Activated CD4-positive, alpha-beta T cell treated with anti-CD3 and anti-CD28 coated beads for 4 hours (primary cell): ENCODE measurements at regions not wholly inside any gene's neighbourhood (a gene's known extent, or its start where the extent isn't known, plus 50 kb on each side); places are given as distances from the start of the nearest gene placed in this dataset.
"Not testable (repeated sequence)": the region's sequence is repeated elsewhere in the genome, so short reads cannot be mapped to it uniquely, and the experiment has no call there.

Experiments used
- DNase-seq, 2 donors: peaks; one replicate each; pipeline ENCODE4 v3.0.0-alpha.2; 2020

DNA sequence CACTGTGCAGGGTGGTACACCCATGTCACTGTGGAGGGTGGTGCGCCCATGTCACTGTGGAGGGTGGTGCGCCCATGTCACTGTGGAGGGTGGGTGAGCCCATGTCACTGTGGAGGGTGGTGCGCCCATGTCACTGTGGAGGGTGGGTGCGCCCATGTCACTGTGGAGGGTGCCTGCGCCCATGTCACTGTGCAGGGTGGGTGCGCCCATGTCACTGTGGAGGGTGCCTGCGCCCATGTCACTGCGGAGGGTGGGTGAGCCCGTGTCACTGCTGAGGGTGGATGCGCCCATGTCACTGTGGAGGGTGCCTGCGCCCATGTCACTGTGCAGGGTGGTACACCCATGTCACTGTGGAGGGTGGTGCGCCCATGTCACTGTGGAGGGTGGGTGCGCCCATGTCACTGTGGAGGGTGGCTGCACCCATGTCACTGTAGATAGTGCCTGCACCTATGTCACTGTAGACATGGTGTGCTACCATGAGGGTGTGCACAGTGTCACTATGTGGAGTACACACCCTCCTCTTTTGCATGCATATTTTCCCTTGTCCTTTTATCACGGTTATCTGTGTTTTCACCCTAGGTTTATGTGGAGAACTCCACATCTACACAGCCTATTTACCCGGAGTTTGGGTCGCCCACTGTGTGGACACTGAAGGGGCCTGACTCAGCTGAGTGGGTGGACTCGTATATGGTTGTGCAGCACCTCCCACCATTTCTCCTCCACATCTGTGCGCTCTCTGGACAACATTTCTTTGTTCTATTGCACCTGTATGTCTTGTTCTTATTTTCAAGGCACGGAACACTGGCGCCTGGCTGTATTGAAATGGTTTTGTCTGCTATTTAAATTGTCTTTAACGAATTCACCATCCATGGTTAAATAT lies 222.4 kb downstream of the ERMARD start:
- DNase-seq, result not testable (repeated sequence)

DNA sequence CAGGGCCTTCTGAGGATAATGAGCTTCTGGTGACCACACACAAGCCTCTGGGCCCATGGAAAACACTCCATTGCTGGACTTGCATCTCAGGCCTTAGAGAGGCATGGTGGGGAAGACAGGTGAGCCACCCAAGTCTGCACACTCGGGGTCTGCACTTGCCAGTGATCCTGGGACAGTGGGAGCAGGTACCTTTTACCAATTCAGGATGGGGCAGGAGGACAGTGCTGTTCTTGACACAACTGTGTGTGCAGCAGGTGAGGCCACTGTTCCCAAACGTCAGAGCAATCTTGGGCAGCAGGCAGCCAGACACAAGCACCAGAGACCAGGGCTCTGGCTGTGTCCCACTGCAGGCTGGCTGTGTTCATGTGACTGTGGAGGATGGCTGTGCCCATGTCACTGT lies 221.3 kb downstream of the ERMARD start:
- no peak for DNase-seq

DNA sequence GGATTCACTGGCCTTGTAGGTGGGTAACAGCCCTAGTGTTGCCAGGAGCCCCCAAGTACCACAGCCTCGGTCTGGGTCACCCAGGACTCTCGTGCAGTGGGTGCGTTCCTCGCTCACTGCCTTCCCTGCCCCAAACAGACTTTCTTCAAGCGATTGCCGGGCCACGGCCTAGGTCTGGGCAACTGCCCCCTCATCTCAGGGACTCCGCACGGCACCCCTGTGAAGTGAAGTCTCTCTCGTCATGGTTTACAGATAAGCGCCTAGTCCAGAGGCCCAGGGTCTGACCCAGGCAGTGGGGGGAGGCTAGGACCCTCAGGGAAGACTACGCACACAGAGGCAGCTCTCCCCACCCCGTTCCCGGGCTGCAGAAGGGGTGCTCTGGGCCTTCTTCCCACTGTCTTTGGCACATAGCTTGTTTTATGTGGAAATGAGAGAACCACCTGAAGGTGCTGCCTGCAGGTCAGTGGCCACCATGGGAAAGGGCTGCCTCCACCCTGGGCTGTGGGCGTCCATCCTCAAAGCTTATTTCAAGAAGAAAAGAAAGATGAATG lies 220.8 kb downstream of the ERMARD start:
- DNase-seq, result no peak

DNA sequence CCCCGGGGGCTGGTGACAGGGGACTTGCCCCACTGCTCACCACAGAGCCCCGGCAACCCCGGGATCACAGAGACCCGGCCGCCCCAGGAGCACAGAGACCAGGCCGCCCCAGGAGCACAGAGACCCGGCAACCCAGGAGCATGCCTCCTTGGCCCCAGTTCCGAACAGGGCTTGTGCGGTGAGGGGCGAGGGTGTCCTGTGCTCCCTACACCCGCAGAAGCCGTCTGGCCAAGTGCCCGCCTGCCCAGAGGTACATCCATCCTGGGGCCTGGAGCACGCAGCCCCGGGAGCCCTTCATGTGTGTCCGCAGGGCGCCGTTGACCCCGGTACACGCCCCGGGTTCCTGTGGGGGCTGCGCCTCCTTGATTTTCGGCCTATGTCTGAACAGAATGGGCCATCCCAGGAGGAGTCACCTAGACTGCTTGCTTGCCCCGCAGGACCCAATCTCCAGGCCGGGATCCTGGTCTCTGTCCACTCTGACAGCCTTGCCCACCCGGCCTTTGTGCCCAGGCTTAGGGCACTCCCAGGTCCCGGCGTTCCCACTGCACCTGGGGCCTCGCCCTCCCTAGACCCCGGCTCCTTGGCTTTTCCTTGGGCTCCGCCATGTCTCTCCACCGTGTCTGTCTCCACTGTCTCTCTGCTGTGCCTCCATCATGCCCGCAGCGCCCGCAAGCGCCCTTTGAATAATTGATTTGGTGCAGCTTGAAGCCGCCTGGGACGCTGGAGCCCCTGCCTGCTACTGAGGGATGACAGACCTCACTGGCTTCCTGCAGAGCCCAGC lies 219.8 kb downstream of the ERMARD start:
- DNase-seq, result no peak

DNA sequence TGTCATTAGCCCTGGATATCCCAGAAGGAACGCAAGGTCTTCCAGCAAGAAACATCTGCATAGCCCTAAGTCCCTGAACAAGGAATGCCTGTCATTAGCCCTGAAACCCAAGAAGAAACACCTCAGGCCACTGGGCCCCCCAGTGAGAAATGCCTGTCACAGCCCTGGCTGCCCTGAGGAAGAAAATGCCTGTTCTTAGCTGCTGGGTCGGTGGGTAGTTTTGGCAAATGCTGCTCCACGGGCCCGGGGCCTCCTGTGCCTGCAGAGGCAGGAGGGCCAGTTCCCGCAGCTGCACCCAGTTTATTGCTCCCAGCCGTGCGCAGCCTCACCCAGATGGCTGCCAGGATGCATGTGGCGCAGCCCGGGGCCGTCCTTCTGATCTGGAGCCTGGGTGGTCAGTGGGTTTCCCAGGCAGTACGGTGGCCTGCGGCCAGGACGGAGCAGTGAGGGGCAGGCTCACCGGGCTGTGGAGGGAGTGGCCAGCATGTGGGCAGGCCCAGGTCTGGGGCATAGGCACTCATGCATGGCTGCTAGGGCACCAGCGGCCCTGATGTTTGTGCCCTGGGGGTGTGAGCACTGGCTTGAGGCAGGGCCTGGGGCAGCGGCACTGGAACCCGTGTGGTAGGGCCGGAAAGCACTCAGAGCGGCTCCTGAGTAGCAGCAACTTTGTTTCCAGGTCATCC lies 219.0 kb downstream of the ERMARD start:
- DNase-seq, result no peak

DNA sequence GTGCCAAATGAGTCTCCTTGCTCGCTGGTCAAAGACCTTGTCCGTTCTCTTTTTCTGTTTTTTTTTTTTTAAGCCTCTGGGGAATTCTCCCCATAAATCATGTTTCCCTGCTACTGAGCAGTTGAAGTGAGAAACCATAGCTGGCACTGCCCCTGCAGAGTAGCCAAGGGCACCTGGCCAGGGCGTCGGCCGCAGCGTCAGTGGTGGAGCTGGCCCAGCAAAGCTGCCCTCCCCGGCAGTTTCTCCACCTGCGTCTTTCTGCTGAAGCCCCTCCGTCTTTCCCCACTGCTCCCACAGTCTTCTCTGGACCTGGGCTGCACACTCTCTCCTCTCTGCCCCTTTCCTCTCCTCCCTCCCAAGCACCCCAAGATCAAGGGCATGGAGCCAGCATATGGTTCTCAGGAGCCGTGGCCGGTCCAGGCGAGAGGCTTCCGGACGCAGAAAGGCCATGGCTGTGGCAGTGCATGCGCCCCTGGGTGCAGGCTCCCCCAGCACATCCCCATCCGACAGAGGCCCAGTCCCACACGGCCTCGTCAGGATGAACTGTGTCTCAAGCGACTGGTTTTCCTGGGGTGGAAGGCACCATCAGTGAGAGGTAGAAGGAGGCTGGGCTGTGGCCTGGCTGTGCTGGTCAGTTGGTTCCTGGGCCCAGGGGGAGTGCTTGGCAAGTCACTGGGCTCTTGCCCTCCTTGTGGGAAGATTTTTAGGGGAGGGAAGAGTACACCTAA lies 218.1 kb downstream of the ERMARD start:
- no peak for DNase-seq

DNA sequence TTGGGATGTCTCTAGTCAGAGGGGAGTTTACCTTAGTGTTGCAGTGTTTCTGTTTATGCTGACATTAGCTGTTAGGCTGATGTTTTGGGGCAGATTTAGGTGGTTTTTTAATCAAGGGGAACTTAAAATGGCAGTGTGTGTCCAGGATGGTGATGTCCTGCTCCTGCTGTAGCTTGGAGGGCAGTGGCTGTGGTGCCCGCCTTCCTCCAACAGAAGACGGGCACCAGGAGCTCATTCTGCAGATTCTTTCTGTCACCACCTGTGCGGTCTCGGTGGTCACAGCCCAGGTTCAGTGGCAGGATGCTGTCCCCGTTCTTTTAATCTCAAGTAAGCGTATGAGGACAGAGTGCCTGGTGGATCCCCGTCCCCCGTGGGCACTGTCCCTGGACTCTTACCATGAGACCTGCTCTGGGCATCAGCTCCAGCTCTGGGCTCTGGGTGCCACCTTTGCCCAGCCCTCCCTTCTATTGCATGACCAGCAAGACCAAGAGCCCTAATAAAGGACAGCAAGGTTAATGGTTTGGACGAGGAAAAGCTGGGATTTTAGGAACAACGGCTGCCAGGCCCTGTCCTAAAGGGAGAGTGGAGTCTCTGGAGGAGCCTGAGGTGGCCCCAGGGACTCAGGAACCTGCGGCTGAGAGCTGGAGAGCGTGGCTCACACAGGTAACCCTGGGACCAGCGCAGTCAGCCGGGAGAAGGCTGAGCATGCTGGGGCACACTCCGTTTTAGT lies 217.3 kb downstream of the ERMARD start:
- DNase-seq, result no peak

DNA sequence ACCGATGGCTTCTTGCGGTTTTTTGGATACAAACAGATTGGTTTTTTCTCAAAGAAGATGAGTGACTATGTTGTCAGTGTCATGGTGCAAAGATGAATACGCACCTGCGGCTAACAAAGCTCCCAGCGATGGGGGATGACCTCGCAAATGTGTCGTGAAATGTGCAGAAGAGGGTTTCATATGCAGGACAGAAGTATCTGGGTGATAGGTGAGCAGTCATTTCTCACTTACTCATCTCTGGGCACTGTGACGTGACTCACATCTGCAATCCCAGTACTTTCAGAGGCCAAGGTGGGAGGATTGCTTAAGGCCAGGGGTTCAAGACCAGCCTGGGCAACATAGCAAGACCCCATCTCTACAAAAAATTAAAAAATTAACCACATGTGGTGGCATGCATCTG lies 216.3 kb downstream of the ERMARD start:
- no peak for DNase-seq

DNA sequence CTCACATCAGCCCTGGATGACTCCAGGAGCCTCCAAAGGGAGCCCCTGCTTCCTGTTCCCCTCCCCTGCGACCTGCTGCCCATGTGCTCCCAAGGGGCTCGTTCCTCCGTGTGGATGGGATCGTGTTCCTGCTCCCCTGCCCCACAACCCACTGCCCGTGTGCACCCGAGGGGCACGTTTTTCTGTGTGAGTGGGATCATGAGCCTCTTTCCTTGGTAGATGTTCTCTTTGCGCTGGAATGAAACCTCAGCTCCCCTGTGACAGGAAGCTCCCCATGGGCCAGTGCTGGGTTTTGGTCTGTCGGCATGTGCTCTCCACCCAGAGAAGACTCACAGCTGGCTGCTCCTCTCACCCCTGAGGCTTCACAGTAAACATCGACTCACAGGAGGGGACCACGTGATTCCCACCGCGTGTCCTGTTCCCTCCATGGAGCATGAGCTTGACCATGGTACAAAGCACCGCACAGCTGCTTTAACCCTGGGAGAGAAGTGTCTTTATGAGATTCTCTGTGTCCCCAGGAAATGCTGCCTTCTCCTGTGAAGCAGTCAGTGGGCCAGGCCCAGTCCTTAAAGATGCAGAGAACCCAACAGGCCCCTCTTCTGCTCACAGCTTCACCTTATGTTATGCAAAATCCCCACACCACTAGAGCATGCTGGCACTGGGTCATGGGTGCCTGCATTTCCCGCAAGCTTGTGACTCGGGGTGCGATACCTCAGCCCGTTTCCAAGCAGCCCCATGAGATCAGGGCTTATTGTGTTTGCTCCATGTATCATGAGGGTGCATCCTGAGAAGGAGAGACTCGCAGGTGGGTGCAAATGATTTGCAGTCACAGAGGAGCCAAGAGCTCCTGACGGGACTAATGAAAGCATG lies 215.1 kb downstream of the ERMARD start:
- no peak for DNase-seq

DNA sequence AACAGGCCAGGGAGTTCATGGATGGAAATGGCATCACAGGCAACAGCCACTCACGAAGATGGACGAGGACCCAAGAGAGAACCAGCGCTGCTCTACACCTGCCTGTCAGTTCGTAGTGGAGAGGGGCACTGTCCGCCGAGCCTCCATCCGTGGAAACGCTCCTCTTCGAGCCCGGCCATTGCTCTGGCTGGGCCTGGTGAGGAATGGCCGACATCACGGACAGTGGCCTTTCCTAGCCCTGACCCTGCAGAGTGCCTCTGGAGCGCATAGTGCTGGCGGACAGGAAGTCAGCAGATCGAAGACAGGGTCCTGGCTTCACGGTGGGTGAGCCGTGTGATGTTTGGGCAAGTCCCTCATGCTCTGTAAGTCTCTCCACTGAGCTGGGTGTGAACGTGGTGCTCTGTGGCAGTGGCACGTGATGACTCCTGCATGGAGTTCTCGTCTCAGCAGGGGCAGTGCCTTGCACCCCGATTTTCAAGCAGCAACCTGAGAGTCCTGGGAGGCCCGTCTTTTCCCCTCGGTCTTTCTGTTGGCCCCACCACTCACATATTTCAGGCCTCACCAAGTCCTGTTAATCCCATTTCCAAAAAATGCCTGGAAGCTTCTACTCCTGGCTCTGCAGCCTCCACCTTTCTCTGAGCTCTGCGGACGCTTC lies 214.4 kb downstream of the ERMARD start:
- no peak for DNase-seq

DNA sequence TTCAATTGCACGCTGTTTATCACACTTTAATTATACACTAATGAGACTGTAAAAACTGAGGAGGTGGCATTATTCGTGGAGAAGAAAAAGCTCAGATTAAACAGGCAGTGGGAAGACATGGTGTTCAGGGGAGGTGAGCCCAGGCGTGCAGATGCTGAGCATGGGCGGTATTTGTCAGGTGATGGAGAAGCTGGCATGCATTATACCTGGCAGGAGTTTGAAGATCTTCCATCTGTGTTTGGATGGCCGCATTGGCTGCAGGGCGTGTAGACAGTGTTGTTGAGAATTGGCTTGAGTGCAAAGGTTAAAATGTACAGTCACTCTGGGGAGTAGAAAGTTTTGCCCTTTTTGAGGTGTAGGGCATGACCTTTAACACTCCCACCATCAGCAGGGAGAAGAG lies 213.8 kb downstream of the ERMARD start:
- DNase-seq, result no peak

DNA sequence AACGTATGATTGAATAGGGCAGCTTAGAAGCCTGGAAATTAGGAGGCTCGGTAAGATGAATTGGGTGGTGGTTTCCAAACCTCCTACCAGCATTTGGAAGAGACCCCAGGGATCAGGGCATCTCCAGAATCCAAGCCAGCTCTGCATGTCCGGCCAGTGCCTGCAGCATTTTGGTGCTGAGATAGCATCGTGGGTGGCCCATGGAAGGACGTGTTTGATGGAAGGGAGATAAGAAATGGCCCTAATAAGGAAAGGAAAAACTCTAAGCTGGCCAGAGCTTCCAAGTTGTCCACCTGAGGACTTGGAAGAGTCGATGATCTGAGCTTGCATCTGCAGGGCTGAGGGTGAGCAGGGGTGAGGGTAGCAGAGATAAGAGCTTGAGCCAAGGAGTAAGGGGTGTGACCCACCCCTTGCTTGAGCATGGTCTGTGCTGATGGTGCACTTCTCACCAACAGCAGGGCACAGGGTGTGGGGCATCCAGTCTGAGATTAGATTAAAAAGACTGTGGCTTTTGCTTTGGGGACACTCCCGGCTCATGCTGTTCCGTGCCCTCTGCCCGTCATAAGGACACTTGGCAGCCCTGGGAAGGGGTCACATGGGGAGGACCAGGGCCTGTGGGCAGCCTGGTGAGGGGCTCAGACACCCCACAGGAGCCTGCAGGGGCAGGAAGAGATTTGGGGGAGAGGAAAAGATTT lies 213.2 kb downstream of the ERMARD start:
- DNase-seq, result no peak

DNA sequence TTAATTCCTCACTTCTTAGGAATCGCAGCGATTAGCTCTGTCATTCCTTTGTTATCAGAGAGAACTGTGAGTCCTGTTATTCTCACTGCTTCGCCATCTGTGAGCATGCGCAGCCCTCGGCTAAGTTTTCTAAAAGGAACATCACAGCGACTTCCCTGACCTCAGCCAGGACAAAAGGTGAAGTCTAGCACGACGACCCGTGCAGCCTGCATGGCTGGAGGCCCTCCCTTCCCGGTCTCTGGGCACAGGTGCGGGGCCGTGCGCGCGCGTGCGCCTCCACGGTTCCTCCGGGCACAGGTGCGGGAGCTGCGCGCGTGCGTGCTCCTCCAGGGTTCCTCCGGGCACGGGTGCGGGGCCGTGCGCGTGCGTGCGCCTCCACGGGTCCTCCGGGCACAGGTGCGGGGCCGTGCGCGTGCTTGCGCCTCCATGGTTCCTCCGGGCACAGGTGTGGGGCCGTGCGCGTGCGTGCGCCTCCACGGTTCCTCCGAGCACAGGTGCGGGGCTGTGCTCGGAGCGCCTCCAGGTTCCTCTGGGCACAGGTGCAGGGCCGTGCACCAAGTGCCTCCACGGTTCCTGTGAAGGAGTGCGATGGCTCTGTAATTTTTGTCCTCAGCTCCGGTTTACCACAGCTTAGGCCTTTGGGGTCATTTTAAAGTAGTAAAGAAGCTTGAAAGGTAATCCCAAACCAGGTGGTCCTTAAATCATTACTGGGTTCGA lies 212.3 kb downstream of the ERMARD start:
- no peak for DNase-seq

DNA sequence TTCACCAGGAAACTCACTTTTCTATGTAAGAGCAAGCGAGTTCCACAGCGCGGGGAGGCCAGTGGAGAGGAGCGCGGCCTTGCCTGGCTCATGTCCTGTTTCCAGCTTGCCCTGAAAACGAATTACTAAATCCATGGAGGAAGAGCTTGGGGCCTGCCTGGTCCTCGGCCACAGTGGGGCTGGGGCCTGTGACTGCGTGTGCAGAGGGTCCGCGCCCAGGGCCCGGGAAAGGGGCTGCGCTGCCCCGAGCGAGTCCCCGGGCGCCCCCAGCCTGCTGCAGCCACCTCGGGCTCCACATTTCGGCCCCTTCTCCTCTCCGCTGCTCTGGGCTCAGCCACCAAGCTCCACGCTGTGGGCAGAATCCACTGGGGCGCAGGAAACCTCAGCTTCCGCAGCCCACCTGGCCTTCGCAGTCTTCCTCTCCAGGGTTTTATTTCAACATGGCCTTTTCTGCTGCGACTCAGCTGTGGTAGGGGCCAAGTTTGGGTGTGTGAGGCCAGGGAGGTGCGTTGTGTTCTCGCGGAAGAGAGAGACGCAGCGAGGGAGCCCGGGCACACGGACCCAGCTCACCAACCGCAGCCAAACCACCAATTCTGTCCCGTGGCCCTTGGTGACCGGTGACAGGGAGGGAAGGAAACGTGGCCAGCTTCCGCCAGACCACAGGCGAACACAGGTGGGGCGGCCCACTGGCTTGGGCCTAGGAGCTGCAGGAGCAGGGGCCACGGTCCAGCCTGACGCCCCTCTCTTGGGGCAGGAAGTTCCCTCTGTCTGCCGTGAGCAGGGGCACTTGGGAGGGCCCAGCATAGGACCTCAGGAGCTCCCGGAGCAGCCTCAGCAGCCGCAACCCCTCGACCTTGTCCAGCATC lies 211.4 kb downstream of the ERMARD start:
- no peak for DNase-seq

DNA sequence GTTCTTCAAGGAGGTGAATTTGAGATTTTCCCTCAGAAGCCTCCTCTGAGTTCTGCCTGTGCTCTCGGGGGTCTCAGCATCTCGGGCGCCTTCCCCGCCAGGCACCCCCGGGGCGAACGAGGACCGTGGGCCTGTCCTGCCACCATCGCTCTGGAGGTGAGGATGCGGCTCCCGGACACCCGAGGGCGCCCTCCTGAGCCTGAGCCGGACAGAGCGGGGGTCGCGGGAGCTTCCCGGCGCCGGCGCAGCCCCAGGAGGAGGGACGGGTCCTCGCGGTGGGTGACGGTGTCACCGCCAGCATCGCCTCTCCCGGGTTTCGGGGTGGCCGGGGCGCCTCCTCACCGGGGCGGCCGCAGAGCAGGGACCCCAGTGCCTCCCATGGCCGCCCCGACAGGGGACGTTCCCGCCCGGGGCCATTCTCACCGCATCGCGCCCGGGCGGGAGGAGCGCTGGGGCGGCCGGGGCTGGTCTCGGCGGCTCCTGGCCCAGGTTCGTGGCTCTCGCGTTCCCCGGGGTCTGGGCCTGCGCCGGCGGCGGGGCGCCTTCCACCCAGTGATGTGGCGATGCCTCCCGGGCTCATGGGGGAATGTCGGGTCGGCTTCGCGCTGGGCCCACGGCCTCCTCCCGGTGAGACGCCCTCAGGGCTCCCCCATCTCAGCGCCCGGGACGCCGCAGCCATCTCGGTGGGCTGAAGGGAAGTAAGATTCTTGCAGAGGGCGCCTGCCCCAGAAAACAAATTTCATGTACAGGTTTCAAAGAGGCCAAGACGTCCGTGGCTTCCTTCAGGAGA lies 210.5 kb downstream of the ERMARD start:
- peak in 1 of 2 donors; percentile 22 for DNase-seq

DNA sequence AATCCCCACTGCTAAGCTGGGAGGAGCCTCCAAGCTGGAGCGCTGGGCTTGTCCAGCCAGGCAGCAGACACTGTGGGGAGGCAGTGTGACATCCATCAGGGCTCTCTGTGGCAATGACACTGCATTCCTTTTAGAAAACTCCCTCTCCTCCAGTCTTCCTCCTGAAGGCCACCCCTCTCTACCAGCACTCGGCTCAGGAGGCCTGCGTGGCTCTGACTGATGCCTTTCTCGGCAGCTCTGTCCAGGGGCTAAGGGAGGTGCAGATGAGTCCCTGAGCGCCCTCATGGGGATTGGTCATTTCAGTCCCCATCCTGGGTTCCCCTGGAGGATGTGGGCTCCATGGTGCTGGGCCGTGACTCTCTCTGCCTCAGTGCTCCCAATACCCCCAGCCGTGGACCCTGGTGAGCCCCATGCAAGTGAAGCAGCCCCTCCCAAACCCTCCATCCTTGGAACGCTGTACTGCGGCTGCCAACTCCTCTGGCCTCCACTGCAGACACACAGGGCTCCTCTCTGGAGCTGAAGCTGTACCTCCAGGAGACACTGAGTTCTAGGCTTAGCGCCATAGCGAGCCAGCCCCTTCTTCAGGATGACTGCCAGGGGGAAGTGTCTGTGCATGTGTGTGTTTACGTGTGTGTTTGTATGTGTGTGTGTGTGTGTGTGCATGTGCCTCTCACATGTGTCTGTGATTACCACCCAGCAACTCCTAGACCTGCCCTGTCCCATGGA lies 209.6 kb downstream of the ERMARD start:
- DNase-seq, result no peak
